Activated CD8-positive, alpha-beta T cell treated with anti-CD3 and anti-CD28 coated beads, Interleukin-2, amount 10 ng/mL, durations not matched to agents 7 days and 5 days (primary cell): ENCODE measurements at regions not wholly inside any gene's neighbourhood (a gene's known extent, or its start where the extent isn't known, plus 50 kb on each side); places are given as distances from the start of the nearest gene placed in this dataset.

Experiments
- ATAC-seq: fragments of 150-1000 bp; cut with Tn5 transposase; one replicate; pipeline ENCODE4 v1.10.0; 2021; ENCODE audit warnings: moderate library complexity
- CTCF ChIA-PET: fragments of 350-600 bp; sonication (Branson Sonifier 250); formaldehyde crosslinking; loops from one replicate; lab custom pipeline; 2021; ENCODE audit warnings: antibody characterized with exemption; lab: Charles Lee
- POLR2A ChIA-PET: fragments of 350-600 bp; sonication (Branson Sonifier 250); formaldehyde crosslinking; loops from one replicate; lab custom pipeline; 2021; ENCODE audit warnings: antibody characterized with exemption; lab: Charles Lee
- DNase-seq: peaks from one replicate; pipeline ENCODE4 v3.0.0-alpha.2; 2020
- H3K27ac Mint-ChIP-seq: one replicate; pipeline ENCODE4 v1.8.0; 2021; ENCODE audit warnings: mild to moderate bottlenecking, mixed read lengths
- H3K27me3 Mint-ChIP-seq: one replicate; pipeline ENCODE4 v1.8.0; 2021; ENCODE audit warnings: low read depth, mixed read lengths
- H3K36me3 Mint-ChIP-seq: one replicate; pipeline ENCODE4 v1.8.0; 2021; ENCODE audit warnings: low read depth, mixed read lengths
- H3K4me1 Mint-ChIP-seq: one replicate; pipeline ENCODE4 v1.8.0; 2021; ENCODE audit warnings: low read depth, mixed read lengths
- H3K4me3 Mint-ChIP-seq: one replicate; pipeline ENCODE4 v1.8.0; 2021; ENCODE audit warnings: mild to moderate bottlenecking, mixed read lengths
- H3K9me3 Mint-ChIP-seq: one replicate; pipeline ENCODE4 v1.8.0; 2022; ENCODE audit warnings: mixed read lengths; ENCODE audit not compliant: insufficient read depth

DNA sequence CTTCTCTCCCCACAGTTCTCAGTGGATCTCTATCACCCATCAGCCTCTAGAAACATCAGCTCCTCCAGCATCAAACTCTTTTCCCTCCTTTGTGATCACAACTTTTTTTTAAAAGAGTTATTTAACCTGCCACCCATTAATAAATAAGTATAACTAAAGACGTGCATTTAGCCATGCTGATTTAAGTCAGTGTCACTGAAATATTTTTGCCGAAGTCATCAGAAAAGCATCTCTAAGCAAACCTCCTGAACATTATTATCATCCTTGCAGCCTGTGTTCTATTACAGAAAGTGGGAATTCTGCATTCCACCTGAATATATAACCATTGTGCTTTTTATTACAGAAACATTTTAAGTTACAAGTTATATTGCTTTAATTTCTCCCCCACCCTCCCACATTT, 106.2 kb upstream of the ARHGAP28 start:
- Mint-ChIP-seq H3K4me1 (no peaks in the 10 kb centered on the region), H3K9me3 (no peaks in the 10 kb centered on the region), H3K27ac (no peak overlapping the region), H3K4me3 (no peak overlapping the region), H3K27me3 (no peaks in the 10 kb centered on the region), H3K36me3 (no peaks in the 10 kb centered on the region)
- ATAC-seq (no peak), DNase-seq (no peak)
- POLR2A ChIA-PET = no interaction called here
- CTCF ChIA-PET = no interaction called here

DNA sequence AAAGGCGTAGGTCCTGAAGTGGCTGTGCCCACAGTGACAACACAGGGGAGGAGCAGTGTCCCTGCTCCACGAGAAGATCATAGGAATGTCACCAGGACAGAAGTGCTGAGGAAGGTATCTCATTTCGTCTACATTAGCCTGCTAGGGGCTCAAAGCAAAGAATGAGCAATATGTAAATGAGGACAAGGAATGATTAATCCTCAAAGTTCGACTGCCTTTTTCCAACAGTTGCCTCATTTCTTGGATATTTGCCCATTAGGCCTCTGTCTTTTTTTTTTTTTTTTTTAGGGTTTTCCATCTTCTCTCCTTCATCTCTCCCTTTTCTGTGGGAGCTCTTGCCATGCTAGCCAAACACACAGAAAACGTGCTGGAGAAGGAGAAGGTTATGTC, 105.2 kb upstream of the ARHGAP28 start:
- no peaks in the 10 kb centered on the region for H3K4me1 Mint-ChIP-seq
- no peaks in the 10 kb centered on the region for H3K9me3 Mint-ChIP-seq
- ATAC-seq = no peak
- no peaks in the 10 kb centered on the region for H3K27me3 Mint-ChIP-seq
- CTCF ChIA-PET = no interaction called here
- POLR2A ChIA-PET = no interaction called here
- H3K36me3 Mint-ChIP-seq = no peaks in the 10 kb centered on the region
- H3K27ac Mint-ChIP-seq = no peak overlapping the region
- no peak for DNase-seq
- no peak overlapping the region for H3K4me3 Mint-ChIP-seq

DNA sequence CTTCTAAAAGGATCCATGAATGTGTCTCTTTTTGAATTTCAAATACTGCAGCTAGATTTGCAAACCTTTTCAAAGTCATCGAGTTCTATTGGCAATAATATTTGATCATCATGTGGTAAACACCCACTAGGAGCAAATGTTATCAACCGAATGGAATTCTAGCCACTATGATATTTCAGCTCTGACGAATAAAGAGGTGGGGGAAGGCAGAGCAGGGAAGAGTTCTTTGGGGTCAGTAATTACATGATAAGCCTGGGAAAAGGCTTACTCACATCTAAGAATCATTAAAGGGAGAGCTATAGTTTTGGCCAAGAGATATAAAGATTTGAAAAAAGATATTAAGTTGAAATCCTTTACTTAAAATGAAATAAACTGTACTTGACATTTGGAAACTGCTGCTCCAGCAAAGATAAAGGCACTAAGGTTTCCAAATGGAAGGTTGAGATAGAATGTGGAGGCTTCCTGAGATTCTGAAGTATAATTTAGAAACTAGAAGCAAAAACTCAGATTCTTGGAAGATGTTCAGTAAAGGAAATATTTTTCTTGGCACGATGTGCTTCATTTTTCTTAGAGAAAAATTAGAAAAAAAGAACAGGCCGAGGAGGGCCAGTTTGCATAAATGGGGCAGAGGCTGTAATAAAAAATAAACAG, 104.7 kb upstream of the ARHGAP28 start:
- no peak for DNase-seq
- ChIA-PET CTCF (no interaction called here), POLR2A (no interaction called here)
- H3K4me1 Mint-ChIP-seq = no peaks in the 10 kb centered on the region
- H3K27me3 Mint-ChIP-seq = no peaks in the 10 kb centered on the region
- ATAC-seq = no peak
- no peaks in the 10 kb centered on the region for H3K9me3 Mint-ChIP-seq
- no peak overlapping the region for H3K4me3 Mint-ChIP-seq
- H3K27ac Mint-ChIP-seq = no peak overlapping the region
- no peaks in the 10 kb centered on the region for H3K36me3 Mint-ChIP-seq

DNA sequence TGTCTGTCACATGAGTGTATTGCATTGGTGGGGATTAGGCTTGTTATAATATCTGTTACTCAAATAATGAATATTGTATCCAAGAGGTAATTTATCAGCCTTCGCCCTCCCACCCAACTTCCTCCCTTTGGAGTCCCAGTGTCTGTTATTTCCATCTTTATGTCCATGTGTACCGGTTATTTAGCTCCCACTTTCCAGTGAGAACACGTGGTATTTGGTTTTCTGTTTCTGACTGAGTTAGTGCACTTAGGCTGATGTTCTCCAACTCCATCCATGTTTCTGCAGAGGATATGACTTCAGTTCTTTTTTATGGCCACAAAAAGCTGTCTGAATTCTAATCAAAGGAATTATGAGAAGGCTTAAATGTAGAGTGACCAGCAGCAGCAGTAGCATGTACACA, 104.0 kb upstream of the ARHGAP28 start:
- Mint-ChIP-seq H3K4me1 (no peaks in the 10 kb centered on the region), H3K27me3 (no peaks in the 10 kb centered on the region), H3K4me3 (no peak overlapping the region), H3K9me3 (no peaks in the 10 kb centered on the region), H3K36me3 (no peaks in the 10 kb centered on the region), H3K27ac (no peak overlapping the region)
- ATAC-seq (no peak), DNase-seq (no peak)
- ChIA-PET POLR2A (no interaction called here), CTCF (no interaction called here)

DNA sequence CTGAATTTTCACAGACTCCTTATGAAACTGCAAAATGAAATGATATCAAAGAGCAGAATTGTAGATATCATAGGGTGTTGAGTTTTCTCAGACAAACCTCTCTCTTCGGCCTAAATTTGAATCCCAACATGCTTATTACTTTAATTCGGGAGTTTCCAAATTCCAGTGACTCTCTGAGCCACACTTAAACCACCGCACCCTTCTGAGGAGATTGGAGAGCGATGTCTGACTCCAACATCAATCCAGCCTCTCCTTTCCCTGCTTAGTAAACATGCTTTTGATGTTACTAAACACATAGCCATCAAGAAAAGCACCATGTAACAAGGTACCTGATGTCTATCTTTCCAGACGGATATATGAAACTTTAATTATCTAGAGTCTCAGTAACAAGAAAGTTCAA, 103.1 kb upstream of the ARHGAP28 start:
- ATAC-seq (no peak), DNase-seq (no peak)
- ChIA-PET POLR2A (no interaction called here), CTCF (no interaction called here)
- Mint-ChIP-seq H3K4me1 (no peaks in the 10 kb centered on the region), H3K27ac (no peak overlapping the region), H3K9me3 (no peaks in the 10 kb centered on the region), H3K27me3 (no peaks in the 10 kb centered on the region), H3K36me3 (no peaks in the 10 kb centered on the region), H3K4me3 (no peak overlapping the region)

DNA sequence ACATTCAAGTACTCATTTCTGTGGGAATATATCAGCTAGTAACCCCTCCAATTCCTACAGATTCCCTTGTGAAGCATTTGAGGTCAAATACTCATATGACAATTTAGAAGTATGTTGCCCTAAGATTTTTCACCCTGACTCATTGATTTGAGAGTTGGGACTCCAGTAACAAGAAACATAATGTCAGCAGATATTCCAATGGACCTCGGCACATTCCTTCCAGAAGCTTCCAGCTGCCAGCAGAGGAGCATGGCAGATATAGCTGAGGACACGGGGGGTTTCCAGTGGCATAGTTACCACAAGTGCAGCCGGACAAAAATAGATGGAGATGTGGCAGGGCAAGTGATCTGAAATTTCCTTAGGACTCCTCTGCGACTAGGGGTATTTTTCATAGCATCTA, 101.9 kb upstream of the ARHGAP28 start:
- H3K27ac Mint-ChIP-seq = no peak overlapping the region
- H3K36me3 Mint-ChIP-seq = no peaks in the 10 kb centered on the region
- ChIA-PET CTCF (no interaction called here), POLR2A (no interaction called here)
- ATAC-seq (no peak), DNase-seq (no peak)
- H3K4me1 Mint-ChIP-seq = no peaks in the 10 kb centered on the region
- H3K4me3 Mint-ChIP-seq = no peak overlapping the region
- no peaks in the 10 kb centered on the region for H3K27me3 Mint-ChIP-seq
- H3K9me3 Mint-ChIP-seq = no peaks in the 10 kb centered on the region

DNA sequence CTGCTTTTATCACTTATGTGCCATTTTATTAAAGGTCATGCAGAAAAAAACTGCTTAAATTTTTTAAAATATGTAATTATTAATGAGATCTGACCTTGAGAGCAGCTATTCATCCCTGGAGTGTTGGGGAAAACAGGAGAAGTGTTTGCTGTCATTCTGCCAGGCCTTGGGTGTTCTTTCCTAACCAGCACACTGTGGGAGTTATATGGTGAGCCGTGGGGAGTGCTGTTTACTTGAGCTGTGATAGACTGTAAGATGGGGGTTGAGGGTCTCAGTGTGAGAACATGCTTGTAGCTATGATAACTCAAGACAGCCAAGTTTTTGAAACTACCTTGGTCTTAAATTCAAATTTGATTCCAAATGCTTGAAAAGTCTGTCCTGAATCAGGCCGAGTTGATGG, 101.3 kb upstream of the ARHGAP28 start:
- H3K27me3 Mint-ChIP-seq = no peaks in the 10 kb centered on the region
- no peak overlapping the region for H3K4me3 Mint-ChIP-seq
- ATAC-seq = no peak
- ChIA-PET CTCF (no interaction called here), POLR2A (no interaction called here)
- no peaks in the 10 kb centered on the region for H3K4me1 Mint-ChIP-seq
- no peak overlapping the region for H3K27ac Mint-ChIP-seq
- DNase-seq = no peak
- no peaks in the 10 kb centered on the region for H3K36me3 Mint-ChIP-seq
- no peaks in the 10 kb centered on the region for H3K9me3 Mint-ChIP-seq

DNA sequence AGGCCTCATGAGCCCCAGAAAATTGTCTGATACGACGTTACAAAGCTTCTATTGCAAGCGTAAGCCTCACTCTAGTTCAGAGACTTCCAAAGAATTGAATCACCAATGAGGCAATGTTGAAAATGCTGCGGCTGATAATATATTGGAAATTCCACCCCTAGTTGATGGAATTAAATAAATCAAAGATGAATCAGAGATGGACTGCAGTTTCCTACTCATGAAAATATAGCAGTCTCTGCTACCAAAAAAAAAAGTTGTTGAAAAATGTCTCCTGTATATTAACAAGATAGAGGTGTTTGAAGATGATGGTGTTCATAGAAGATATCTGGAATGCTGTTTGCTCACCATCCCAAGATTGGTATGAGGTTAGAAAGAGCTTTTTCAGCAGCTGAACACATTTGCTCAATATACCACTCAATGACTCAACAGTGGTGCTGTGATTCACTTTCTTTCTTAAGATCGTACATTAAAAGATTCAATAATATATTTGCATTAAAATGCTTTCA, 99.8 kb upstream of the ARHGAP28 start:
- CTCF ChIA-PET = no interaction called here
- POLR2A ChIA-PET = no interaction called here
- H3K36me3 Mint-ChIP-seq = no peaks in the 10 kb centered on the region

DNA sequence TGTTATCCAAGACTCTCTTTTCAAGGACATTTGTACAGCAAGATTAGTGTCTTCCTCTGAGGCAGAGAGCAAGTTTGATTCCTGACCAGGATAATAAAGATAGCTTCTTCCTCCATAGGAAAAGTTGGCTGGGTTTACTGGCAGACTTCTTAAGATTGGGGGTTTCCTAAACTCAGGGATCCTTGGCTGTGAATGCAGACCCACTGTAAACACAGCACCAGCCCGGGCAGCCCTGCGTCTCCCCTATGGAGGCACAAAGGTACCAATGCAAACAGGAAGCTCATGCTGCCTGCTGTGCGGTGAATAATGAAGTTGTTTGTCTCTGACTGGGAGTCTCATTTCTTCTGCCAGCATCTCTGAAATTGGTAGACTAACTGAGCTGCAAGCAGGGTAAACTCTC, 96.2 kb upstream of the ARHGAP28 start:
- ATAC-seq (no peak), DNase-seq (no peak)
- no peaks in the 10 kb centered on the region for H3K4me1 Mint-ChIP-seq
- H3K36me3 Mint-ChIP-seq = no peaks in the 10 kb centered on the region
- CTCF ChIA-PET = no interaction called here
- no peaks in the 10 kb centered on the region for H3K27me3 Mint-ChIP-seq
- H3K27ac Mint-ChIP-seq = no peak overlapping the region
- H3K9me3 Mint-ChIP-seq = peaks cover 4% of the 10 kb centered on the region
- POLR2A ChIA-PET = no interaction called here
- no peak overlapping the region for H3K4me3 Mint-ChIP-seq

More for the DNA sequence above, 99.8 kb upstream of the ARHGAP28 start:
- Mint-ChIP-seq H3K27me3 (no peaks in the 10 kb centered on the region), H3K9me3 (no peaks in the 10 kb centered on the region), H3K27ac (no peak overlapping the region), H3K4me3 (no peak overlapping the region), H3K4me1 (no peaks in the 10 kb centered on the region)
- ATAC-seq = no peak
- no peak for DNase-seq

DNA sequence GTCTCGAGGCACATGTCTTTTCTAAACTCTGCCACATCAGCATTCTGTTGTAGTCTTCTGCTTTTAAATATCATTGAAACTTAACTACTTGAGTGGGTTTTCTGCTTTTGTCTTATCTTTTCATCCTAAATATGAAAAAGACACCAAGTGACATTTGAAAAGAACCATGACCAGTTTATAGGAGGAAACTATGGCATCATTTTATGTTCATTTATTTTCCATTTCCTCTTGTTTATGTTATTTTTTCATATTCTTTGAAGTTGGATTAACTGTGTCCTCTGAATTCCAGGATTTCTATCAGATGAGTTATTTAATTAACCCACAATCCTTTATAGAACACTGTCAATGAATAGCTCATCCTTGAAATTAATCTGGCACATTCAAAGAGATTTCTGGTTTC, 93.4 kb upstream of the ARHGAP28 start:
- peaks cover 4% of the 10 kb centered on the region for H3K9me3 Mint-ChIP-seq
- ChIA-PET CTCF (no interaction called here), POLR2A (no interaction called here)
- ATAC-seq (no peak), DNase-seq (no peak)
- H3K27me3 Mint-ChIP-seq = no peaks in the 10 kb centered on the region
- H3K4me1 Mint-ChIP-seq = no peaks in the 10 kb centered on the region
- no peak overlapping the region for H3K4me3 Mint-ChIP-seq
- H3K36me3 Mint-ChIP-seq = no peaks in the 10 kb centered on the region
- no peak overlapping the region for H3K27ac Mint-ChIP-seq

DNA sequence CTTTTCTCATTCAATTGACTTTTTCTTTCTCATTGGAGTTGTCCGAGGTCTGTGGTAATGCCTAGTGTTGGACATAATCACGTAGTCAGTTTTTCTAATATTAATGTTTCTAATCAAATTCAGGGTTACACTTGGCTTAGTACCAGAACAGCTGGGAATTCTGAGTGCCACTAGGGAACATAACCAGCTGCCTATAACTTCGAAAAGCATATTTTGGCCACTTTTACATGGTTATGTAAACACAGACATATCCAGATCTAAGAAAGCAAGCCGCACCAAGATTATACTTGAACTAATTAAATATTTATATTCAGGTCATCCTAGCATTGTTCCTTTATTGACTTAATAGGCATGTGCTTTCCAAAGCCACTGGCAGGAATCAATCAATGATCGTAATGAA, 91.1 kb upstream of the ARHGAP28 start:
- H3K4me1 Mint-ChIP-seq = no peaks in the 10 kb centered on the region
- CTCF ChIA-PET = no interaction called here
- H3K9me3 Mint-ChIP-seq = peaks cover 4% of the 10 kb centered on the region
- DNase-seq (no peak), ATAC-seq (no peak)
- POLR2A ChIA-PET = no interaction called here
- H3K27ac Mint-ChIP-seq = no peak overlapping the region
- no peak overlapping the region for H3K4me3 Mint-ChIP-seq
- H3K36me3 Mint-ChIP-seq = no peaks in the 10 kb centered on the region
- H3K27me3 Mint-ChIP-seq = no peaks in the 10 kb centered on the region

DNA sequence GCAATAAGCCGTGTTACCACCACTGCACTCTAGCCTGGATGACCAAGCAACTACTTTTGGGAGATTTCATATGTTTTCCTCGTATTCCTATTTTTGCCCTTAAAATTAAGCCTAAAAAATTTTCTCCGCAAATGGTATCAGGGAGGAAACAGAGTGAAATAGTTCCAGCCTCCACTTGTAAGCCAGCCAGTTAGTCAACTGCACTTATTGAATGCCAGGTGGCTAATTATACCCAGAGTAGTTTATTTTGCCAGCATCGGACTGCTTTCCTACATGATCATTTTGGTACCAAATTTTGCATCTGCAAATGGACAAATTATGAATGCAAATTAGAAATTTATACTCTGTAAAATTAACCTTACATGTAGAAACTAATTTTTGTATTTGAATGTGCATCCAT, 90.2 kb upstream of the ARHGAP28 start:
- H3K36me3 Mint-ChIP-seq = no peaks in the 10 kb centered on the region
- no peaks in the 10 kb centered on the region for H3K27me3 Mint-ChIP-seq
- H3K9me3 Mint-ChIP-seq = peaks cover 4% of the 10 kb centered on the region
- no peak overlapping the region for H3K4me3 Mint-ChIP-seq
- CTCF ChIA-PET = no interaction called here
- H3K27ac Mint-ChIP-seq = no peak overlapping the region
- no peak for ATAC-seq
- POLR2A ChIA-PET = no interaction called here
- no peak for DNase-seq
- H3K4me1 Mint-ChIP-seq = no peaks in the 10 kb centered on the region
